Erythroblast (primary cell): ENCODE measurements at regions not wholly inside any gene's neighbourhood (a gene's known extent, or its start where the extent isn't known, plus 50 kb on each side); places are given as distances from the start of the nearest gene placed in this dataset.

Experiments
- DNase-seq, 2 experiments: peaks; one replicate each; lab custom pipeline; 2025; lab: John Stamatoyannopoulos, UW
- GATA1 ChIP-seq: IDR thresholded peaks from 2 replicates; pipeline ENCODE4 v1.6.1; 2011; ENCODE audit warnings: low read depth, mild to moderate bottlenecking, control low read depth, low read length, moderate library complexity
- POLR2A ChIP-seq: IDR thresholded peaks from 2 replicates; pipeline ENCODE4 v1.6.1; 2011; ENCODE audit warnings: mild to moderate bottlenecking, low read length

GRCh38 chrX:95218976-95219375 lies 1465.7 kb upstream of the DIAPH2 start:
- no peak for TF ChIP-seq GATA1
- TF ChIP-seq POLR2A: no peak

GRCh38 chrX:95248386-95248785 lies 1436.3 kb upstream of the DIAPH2 start:
- TF ChIP-seq POLR2A (no peak), GATA1 (no peak)
- no peak for DNase-seq

More at GRCh38 chrX:95218976-95219375, 1465.7 kb upstream of the DIAPH2 start:
- no peak for DNase-seq

- no peak for DNase-seq
- TF ChIP-seq GATA1 (no peak), POLR2A (no peak)
These were observed 1394.2 kb upstream of the DIAPH2 start for GRCh38 chrX:95290455-95290854.

GRCh38 chrX:95291561-95291960 lies 1393.1 kb upstream of the DIAPH2 start:
- DNase-seq: no peak
- TF ChIP-seq POLR2A (no peak), GATA1 (no peak)

GRCh38 chrX:95318882-95319281 lies 1365.8 kb upstream of the DIAPH2 start:
- peak; percentile 0 to 4 for DNase-seq
- TF ChIP-seq POLR2A (no peak), GATA1 (no peak)

GRCh38 chrX:95325185-95325584 lies 1359.5 kb upstream of the DIAPH2 start:
- DNase-seq: no peak
- no peak for TF ChIP-seq POLR2A
- TF ChIP-seq GATA1: no peak

GRCh38 chrX:95330292-95330691 lies 1354.3 kb upstream of the DIAPH2 start:
- no peak for DNase-seq
- TF ChIP-seq POLR2A: no peak
- TF ChIP-seq GATA1: no peak

- TF ChIP-seq POLR2A: no peak
- TF ChIP-seq GATA1: no peak
- DNase-seq: no peak
These were observed 1352.1 kb upstream of the DIAPH2 start for GRCh38 chrX:95332530-95332929.

GRCh38 chrX:95346856-95347255 lies 1337.8 kb upstream of the DIAPH2 start:
- DNase-seq: no peak
- TF ChIP-seq GATA1 (no peak), POLR2A (no peak)

- TF ChIP-seq POLR2A (no peak), GATA1 (no peak)
- DNase-seq: no peak
These were observed 1333.7 kb upstream of the DIAPH2 start for GRCh38 chrX:95350774-95351488.

- TF ChIP-seq POLR2A: no peak
- no peak for DNase-seq
These were observed 1317.4 kb upstream of the DIAPH2 start for GRCh38 chrX:95367286-95367685.

GRCh38 chrX:95382799-95383198 lies 1301.8 kb upstream of the DIAPH2 start:
- no peak for DNase-seq
- no peak for TF ChIP-seq POLR2A

- DNase-seq: no peak
- TF ChIP-seq GATA1: no peak
- TF ChIP-seq POLR2A: no peak
These were observed 1300.9 kb upstream of the DIAPH2 start for GRCh38 chrX:95383778-95384177.

GRCh38 chrX:95427389-95427788 lies 1257.3 kb upstream of the DIAPH2 start:
- no peak for DNase-seq
- no peak for TF ChIP-seq POLR2A
- no peak for TF ChIP-seq GATA1

- TF ChIP-seq POLR2A: no peak
- TF ChIP-seq GATA1: no peak
- no peak for DNase-seq
These were observed 1249.4 kb upstream of the DIAPH2 start for GRCh38 chrX:95435198-95435597.
